Neural cell (in vitro differentiated cells): ENCODE measurements at regions not wholly inside any gene's neighbourhood (a gene's known extent, or its start where the extent isn't known, plus 50 kb on each side); places are given as distances from the start of the nearest gene placed in this dataset.

ENCODE experiments used
- H2AFZ ChIP-seq: fragments of 200-600, 300-800 bp; sonication (generic), shearing (Covaris generic); 2 replicates; pipeline ENCODE4 v1.6.0; 2014; ENCODE audit warnings: low read depth, mild to moderate bottlenecking, antibody characterized with exemption, low read length, moderate library complexity
- H3F3A ChIP-seq: fragments of 200-600 bp; shearing (Covaris generic); 2 replicates; pipeline ENCODE4 v1.6.1; 2016; ENCODE audit warnings: mild to moderate bottlenecking, moderate library complexity, mixed read lengths, antibody characterized with exemption, low read length; ENCODE audit not compliant: insufficient read depth, poor library complexity, severe bottlenecking
- H3K27ac ChIP-seq: fragments of 200-600, 300-800 bp; sonication (generic), shearing (Covaris generic); 2 replicates; pipeline ENCODE4 v1.5.1; 2014; ENCODE audit warnings: mild to moderate bottlenecking, low read length, moderate library complexity
- H3K27me3 ChIP-seq: fragments of 300-800, 200-600 bp; sonication (generic), shearing (Covaris generic); 2 replicates; pipeline ENCODE4 v1.6.0; 2014; ENCODE audit warnings: mild to moderate bottlenecking, low read depth, low read length, moderate library complexity; ENCODE audit not compliant: insufficient read depth
- H3K36me3 ChIP-seq: fragments of 300-800, 200-600 bp; sonication (generic), shearing (Covaris generic); 2 replicates; pipeline ENCODE4 v1.5.1; 2014; ENCODE audit warnings: mild to moderate bottlenecking, antibody characterized with exemption, low read length, moderate library complexity; ENCODE audit not compliant: insufficient read depth
- H3K4me2 ChIP-seq: fragments of 300-800, 200-600 bp; sonication (generic), shearing (Covaris generic); 2 replicates; pipeline ENCODE4 v1.6.0; 2014; ENCODE audit warnings: mild to moderate bottlenecking, low read length
- H3K4me3 ChIP-seq: fragments of 300-800, 200-600 bp; sonication (generic), shearing (Covaris generic); 2 replicates; pipeline ENCODE4 v1.5.1; 2014; ENCODE audit warnings: mild to moderate bottlenecking, low read length, moderate library complexity
- H3K79me2 ChIP-seq: fragments of 200-600 bp; shearing (Covaris generic); replicated peaks from 2 replicates; pipeline ENCODE4 v1.6.0; 2014; ENCODE audit warnings: mild to moderate bottlenecking, low read length, moderate library complexity; ENCODE audit not compliant: insufficient read depth
- H3K9ac ChIP-seq: fragments of 300-800, 200-600 bp; sonication (generic), shearing (Covaris generic); 2 replicates; pipeline ENCODE4 v1.6.1; 2016; ENCODE audit warnings: mild to moderate bottlenecking, low read length, mixed read lengths
- H3K9me2 ChIP-seq: fragments of 200-600 bp; shearing (Covaris generic); 2 replicates; pipeline ENCODE4 v1.6.1; 2016; ENCODE audit warnings: mild to moderate bottlenecking, low read length, mixed read lengths; ENCODE audit not compliant: insufficient read depth
- H3K9me3 ChIP-seq: fragments of 200-600, 300-800 bp; sonication (generic), shearing (Covaris generic); 2 replicates; pipeline ENCODE4 v1.6.1; 2016; ENCODE audit warnings: mild to moderate bottlenecking, mixed run types, low read length, moderate library complexity, mixed read lengths
- H4K20me1 ChIP-seq: fragments of 200-600 bp; shearing (Covaris generic); 2 replicates; pipeline ENCODE4 v1.6.1; 2016; ENCODE audit warnings: mild to moderate bottlenecking, mixed run types; ENCODE audit not compliant: insufficient read depth
- EP300 ChIP-seq: fragments of 450-650 bp; conservative IDR thresholded peaks from 2 replicates; pipeline ENCODE4 v1.6.1; 2014; ENCODE audit warnings: antibody characterized with exemption, mild to moderate bottlenecking, moderate library complexity; ENCODE audit not compliant: poor library complexity, severe bottlenecking
- EZH2 ChIP-seq: fragments of 200-600, 300-800 bp; shearing (Covaris generic), sonication (generic); IDR thresholded peaks from 2 replicates; pipeline ENCODE4 v1.6.1; 2014; ENCODE audit warnings: antibody characterized with exemption, low read length, borderline replicate concordance, mild to moderate bottlenecking; ENCODE audit not compliant: insufficient read depth, poor library complexity, severe bottlenecking
- MXI1 ChIP-seq: fragments of 450-650 bp; conservative IDR thresholded peaks from 2 replicates; pipeline ENCODE4 v1.6.1; 2014; ENCODE audit warnings: antibody characterized with exemption, mild to moderate bottlenecking; ENCODE audit not compliant: poor library complexity, severe bottlenecking
- POLR2AphosphoS5 ChIP-seq: IDR thresholded peaks from 2 replicates; pipeline ENCODE4 v1.6.1; 2012
- RAD21 ChIP-seq: fragments of 450-650 bp; conservative IDR thresholded peaks from 2 replicates; pipeline ENCODE4 v1.6.1; 2014; ENCODE audit warnings: antibody characterized with exemption, mild to moderate bottlenecking, moderate library complexity
- SMC3 ChIP-seq: fragments of 450-650 bp; conservative IDR thresholded peaks from 2 replicates; pipeline ENCODE4 v1.6.1; 2014; ENCODE audit warnings: antibody characterized with exemption, mild to moderate bottlenecking, moderate library complexity; ENCODE audit not compliant: poor library complexity
- TAF1 ChIP-seq: IDR thresholded peaks from 2 replicates; pipeline ENCODE4 v1.6.1; 2012; ENCODE audit warnings: low read depth
- TF ChIP-seq, protein P1 (sequence below): fragments of 450-650 bp; IDR thresholded peaks from 2 replicates; pipeline ENCODE4 v1.5.1; 2014; ENCODE audit warnings: antibody characterized with exemption, mild to moderate bottlenecking, moderate library complexity; ENCODE audit not compliant: poor library complexity, severe bottlenecking
- TF ChIP-seq, protein P2 (sequence below): IDR thresholded peaks from 2 replicates; pipeline ENCODE4 v1.6.1; 2012; ENCODE audit warnings: borderline replicate concordance

DNA sequence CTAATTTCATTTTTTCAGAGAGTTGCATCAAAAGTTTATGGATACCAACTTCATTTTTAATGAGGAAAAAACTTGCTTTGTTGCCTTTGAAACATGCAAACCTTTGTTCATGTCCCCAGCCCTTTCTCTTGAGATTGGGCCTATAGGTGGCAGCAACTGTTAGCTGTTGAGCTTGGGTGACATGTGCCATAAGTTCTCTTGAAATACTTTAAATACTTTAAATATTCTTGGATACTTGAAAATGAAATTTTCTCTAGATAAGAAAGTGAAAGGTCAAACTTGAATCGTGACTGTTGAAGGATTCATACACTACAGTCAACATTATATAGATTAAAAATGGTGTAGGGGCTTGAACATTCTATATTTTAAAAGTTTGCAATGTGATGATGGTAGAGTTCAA is 294.9 kb downstream of the NDFIP2 start:
- H3K79me2 ChIP-seq, result no peaks in the 10 kb centered on the region
- H2AFZ ChIP-seq, result no peak overlapping the region
- no peaks in the 10 kb centered on the region for H3K9me3 ChIP-seq
- H3K27me3 ChIP-seq, result peaks cover 7% of the 10 kb centered on the region
- H3K4me2 ChIP-seq, result no peak overlapping the region
- no peaks in the 10 kb centered on the region for H3F3A ChIP-seq
- H3K9me2 ChIP-seq, result no peaks in the 10 kb centered on the region
- H3K9ac ChIP-seq, result no peak overlapping the region
- no peaks in the 10 kb centered on the region for H3K36me3 ChIP-seq
- peak; percentile 78 for TF ChIP-seq SMC3
- TF ChIP-seq, protein P1, sequence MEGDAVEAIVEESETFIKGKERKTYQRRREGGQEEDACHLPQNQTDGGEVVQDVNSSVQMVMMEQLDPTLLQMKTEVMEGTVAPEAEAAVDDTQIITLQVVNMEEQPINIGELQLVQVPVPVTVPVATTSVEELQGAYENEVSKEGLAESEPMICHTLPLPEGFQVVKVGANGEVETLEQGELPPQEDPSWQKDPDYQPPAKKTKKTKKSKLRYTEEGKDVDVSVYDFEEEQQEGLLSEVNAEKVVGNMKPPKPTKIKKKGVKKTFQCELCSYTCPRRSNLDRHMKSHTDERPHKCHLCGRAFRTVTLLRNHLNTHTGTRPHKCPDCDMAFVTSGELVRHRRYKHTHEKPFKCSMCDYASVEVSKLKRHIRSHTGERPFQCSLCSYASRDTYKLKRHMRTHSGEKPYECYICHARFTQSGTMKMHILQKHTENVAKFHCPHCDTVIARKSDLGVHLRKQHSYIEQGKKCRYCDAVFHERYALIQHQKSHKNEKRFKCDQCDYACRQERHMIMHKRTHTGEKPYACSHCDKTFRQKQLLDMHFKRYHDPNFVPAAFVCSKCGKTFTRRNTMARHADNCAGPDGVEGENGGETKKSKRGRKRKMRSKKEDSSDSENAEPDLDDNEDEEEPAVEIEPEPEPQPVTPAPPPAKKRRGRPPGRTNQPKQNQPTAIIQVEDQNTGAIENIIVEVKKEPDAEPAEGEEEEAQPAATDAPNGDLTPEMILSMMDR, result peak; percentile 75
- peak; percentile 85 for TF ChIP-seq RAD21
- TF ChIP-seq, protein P2, sequence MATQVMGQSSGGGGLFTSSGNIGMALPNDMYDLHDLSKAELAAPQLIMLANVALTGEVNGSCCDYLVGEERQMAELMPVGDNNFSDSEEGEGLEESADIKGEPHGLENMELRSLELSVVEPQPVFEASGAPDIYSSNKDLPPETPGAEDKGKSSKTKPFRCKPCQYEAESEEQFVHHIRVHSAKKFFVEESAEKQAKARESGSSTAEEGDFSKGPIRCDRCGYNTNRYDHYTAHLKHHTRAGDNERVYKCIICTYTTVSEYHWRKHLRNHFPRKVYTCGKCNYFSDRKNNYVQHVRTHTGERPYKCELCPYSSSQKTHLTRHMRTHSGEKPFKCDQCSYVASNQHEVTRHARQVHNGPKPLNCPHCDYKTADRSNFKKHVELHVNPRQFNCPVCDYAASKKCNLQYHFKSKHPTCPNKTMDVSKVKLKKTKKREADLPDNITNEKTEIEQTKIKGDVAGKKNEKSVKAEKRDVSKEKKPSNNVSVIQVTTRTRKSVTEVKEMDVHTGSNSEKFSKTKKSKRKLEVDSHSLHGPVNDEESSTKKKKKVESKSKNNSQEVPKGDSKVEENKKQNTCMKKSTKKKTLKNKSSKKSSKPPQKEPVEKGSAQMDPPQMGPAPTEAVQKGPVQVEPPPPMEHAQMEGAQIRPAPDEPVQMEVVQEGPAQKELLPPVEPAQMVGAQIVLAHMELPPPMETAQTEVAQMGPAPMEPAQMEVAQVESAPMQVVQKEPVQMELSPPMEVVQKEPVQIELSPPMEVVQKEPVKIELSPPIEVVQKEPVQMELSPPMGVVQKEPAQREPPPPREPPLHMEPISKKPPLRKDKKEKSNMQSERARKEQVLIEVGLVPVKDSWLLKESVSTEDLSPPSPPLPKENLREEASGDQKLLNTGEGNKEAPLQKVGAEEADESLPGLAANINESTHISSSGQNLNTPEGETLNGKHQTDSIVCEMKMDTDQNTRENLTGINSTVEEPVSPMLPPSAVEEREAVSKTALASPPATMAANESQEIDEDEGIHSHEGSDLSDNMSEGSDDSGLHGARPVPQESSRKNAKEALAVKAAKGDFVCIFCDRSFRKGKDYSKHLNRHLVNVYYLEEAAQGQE, result no peak
- no peak for TF ChIP-seq EZH2
- no peak for TF ChIP-seq TAF1
- H4K20me1 ChIP-seq, result no peaks in the 10 kb centered on the region
- no peak overlapping the region for H3K4me3 ChIP-seq
- H3K27ac ChIP-seq, result no peak overlapping the region

DNA sequence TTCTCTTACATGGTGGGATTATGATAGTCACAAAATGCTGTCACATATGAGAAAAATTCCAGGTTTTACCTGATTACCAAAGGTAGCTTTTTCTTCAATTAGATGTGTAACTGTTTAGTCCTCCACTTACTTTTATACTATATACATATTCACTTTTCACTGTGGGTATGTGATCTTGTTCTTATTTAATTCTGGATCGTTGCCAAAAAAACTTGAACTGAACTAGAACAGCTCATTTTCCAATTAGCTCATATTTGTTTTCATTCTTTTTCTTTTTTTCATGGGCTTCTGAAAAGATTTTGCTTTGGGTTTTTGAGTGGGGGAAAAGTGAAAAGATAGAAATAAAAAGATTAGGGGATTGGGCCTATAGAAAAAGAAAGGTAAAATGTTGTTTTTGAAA is 291.9 kb downstream of the NDFIP2 start:
- H4K20me1 ChIP-seq, result no peaks in the 10 kb centered on the region
- no peak overlapping the region for H3K9ac ChIP-seq
- no peaks in the 10 kb centered on the region for H3K79me2 ChIP-seq
- H2AFZ ChIP-seq, result no peak overlapping the region
- no peaks in the 10 kb centered on the region for H3K36me3 ChIP-seq
- H3K4me2 ChIP-seq, result no peak overlapping the region
- TF ChIP-seq EP300 (no peak), TAF1 (no peak), EZH2 (no peak), SMC3 (no peak), RAD21 (no peak), MXI1 (no peak), POLR2AphosphoS5 (no peak)
- TF ChIP-seq, protein P2, result no peak
- TF ChIP-seq, protein P1, result no peak
- no peak overlapping the region for H3K27ac ChIP-seq
- H3K27me3 ChIP-seq, result no peaks in the 10 kb centered on the region
- no peak overlapping the region for H3K4me3 ChIP-seq
- no peaks in the 10 kb centered on the region for H3K9me2 ChIP-seq
- no peaks in the 10 kb centered on the region for H3K9me3 ChIP-seq
- no peaks in the 10 kb centered on the region for H3F3A ChIP-seq
